Tibial nerve (tissue), 4 donors: ENCODE measurements at regions not wholly inside any gene's neighbourhood (a gene's known extent, or its start where the extent isn't known, plus 50 kb on each side); places are given as distances from the start of the nearest gene placed in this dataset.

Experiments used
- DNase-seq, 2 donors: peaks; one replicate each; pipeline ENCODE4 v3.0.0-alpha.2; 2019; ENCODE audit warnings: low spot score in 2 of 2
- H3K27ac ChIP-seq, 4 donors: fragments of 200-600 bp; sonication (generic) in 3 of 4; one replicate each; pipeline ENCODE4 v1.5.1; 2017 to 2019; ENCODE audit warnings: mild to moderate bottlenecking in 1 of 4
- H3K27me3 ChIP-seq, 2 donors: fragments of 200-600 bp; sonication (generic) in 1 of 2; one replicate each; pipeline versions ENCODE4 v1.5.1 to v1.6.0; 2017 to 2019
- H3K36me3 ChIP-seq, 3 donors: fragments of 200-600 bp; sonication (generic); one replicate each; pipeline ENCODE4 v1.5.1; 2018 to 2019
- H3K4me1 ChIP-seq, 4 donors: fragments of 200-600 bp; sonication (generic) in 3 of 4; one replicate each; pipeline ENCODE4 v1.5.1; 2017 to 2019
- H3K4me3 ChIP-seq, 4 donors: fragments of 200-600 bp; sonication (generic) in 3 of 4; one replicate each; pipeline ENCODE4 v1.5.1; 2017 to 2019; ENCODE audit warnings: mild to moderate bottlenecking in 1 of 4, moderate library complexity in 1 of 4
- H3K9me3 ChIP-seq, 4 donors: fragments of 200-600 bp; sonication (generic) in 3 of 4; one replicate each; pipeline ENCODE4 v1.5.1; 2017 to 2019
- CTCF ChIP-seq, 5 experiments: fragments of 200-600 bp in 3 of 5; fragments of 450-650 bp in 2 of 5; sonication (generic) in 3 of 5; IDR thresholded peaks; one replicate each; pipeline ENCODE4 v1.5.1; 2016 to 2019; ENCODE audit warnings: antibody characterized with exemption in 5 of 5, mild to moderate bottlenecking in 3 of 5, moderate library complexity in 2 of 5
- EP300 ChIP-seq, 2 donors: sonication (generic); formaldehyde crosslinking; IDR thresholded peaks; one replicate each; pipeline ENCODE4 v1.6.1; 2017; ENCODE audit warnings: antibody characterized with exemption in 2 of 2, mild to moderate bottlenecking in 1 of 2
- POLR2A ChIP-seq, 2 donors: fragments of 450-650 bp; IDR thresholded peaks; one replicate each; pipeline ENCODE4 v1.6.1; 2017; ENCODE audit warnings: antibody characterized with exemption in 2 of 2, mild to moderate bottlenecking in 2 of 2, moderate library complexity in 2 of 2
- WGBS, 2 donors: methylation state at CpG; one replicate each; pipeline ENCODE4 v1.1.5; 2018; 5-methylcytosine and 5-hydroxymethylcytosine counted together

DNA sequence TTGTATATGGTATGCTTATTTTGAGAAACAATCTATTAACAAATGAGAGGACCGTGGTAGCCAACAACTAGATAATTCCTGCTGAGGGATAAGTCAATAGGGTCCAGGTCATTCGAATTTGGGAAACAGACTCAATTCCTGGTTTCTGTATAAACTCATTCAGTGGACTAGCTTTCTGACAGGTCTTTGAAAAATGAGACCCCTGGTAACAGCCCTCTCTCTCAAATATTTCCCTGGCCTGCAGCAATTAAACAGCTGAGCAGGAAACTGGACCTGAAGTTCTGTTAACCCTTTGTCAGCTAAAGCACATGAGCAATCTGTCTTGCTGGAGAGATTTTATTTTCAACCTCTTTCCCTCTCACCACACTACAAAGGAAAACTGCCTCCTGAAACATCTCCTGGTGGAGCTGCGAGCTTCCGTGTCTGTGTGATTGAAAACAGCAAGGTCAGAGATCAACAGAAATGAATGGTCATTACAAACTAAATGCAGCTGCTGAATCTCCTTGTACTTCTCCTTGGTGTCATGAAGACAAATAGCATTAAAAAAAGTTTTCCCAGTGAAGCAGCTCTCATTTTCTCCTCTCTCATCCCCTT is 70.3 kb upstream of the CCDC85A start:
- H3K27me3 ChIP-seq, result no peaks in the 10 kb centered on the region
- no peaks in the 10 kb centered on the region for H3K4me1 ChIP-seq
- DNase-seq, result no peak
- H3K9me3 ChIP-seq, result no peaks in the 10 kb centered on the region
- H3K4me3 ChIP-seq, result no peak overlapping the region
- TF ChIP-seq POLR2A (IDR thresholded peaks at IDR 0.05), result no peak
- no peak for TF ChIP-seq CTCF (IDR thresholded peaks at IDR 0.05)
- TF ChIP-seq EP300 (IDR thresholded peaks at IDR 0.05), result no peak
- WGBS, 2 donors, result 7 to 19% methylated on average over 4 of the region's 4 CpGs
- H3K36me3 ChIP-seq, result no peaks in the 10 kb centered on the region
- no peak overlapping the region for H3K27ac ChIP-seq

DNA sequence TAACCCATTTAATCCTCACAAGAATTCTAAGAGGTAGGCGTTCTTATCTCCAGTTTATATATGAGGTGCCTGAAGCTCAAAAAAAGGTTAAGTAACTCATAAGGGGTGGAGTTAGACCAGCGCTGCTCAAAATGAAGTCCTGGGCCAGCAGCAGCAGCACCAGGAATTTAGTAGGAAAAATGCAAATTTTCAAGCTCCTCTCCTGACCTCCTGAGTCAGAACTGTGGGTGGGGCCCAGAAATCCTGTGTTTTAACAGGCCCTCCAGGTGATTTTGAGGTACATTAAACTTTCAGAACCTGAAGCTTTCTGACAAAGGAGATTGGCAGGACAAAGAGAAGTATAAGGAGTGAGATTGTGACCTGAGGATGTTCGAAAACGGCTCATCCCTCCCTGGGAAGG is 66.0 kb upstream of the CCDC85A start:
- no peak overlapping the region for H3K4me3 ChIP-seq
- H3K9me3 ChIP-seq, result no peaks in the 10 kb centered on the region
- no peaks in the 10 kb centered on the region for H3K27me3 ChIP-seq
- H3K27ac ChIP-seq, result no peak overlapping the region
- WGBS, 2 donors, result 58 to 60% methylated on average over 4 of the region's 4 CpGs
- TF ChIP-seq POLR2A (IDR thresholded peaks at IDR 0.05), result no peak
- no peak for TF ChIP-seq EP300 (IDR thresholded peaks at IDR 0.05)
- no peak for TF ChIP-seq CTCF (IDR thresholded peaks at IDR 0.05)
- H3K4me1 ChIP-seq, result no peaks in the 10 kb centered on the region
- H3K36me3 ChIP-seq, result no peaks in the 10 kb centered on the region
- no peak for DNase-seq

- Histone ChIP-seq H3K4me1 (no peaks in the 10 kb centered on the region), H3K27ac (no peak overlapping the region), H3K36me3 (no peaks in the 10 kb centered on the region), H3K27me3 (no peaks in the 10 kb centered on the region), H3K4me3 (no peak overlapping the region), H3K9me3 (no peaks in the 10 kb centered on the region)
- WGBS, 2 donors, result 74 to 81% methylated on average over 4 of the region's 4 CpGs
- TF ChIP-seq POLR2A (IDR thresholded peaks at IDR 0.05) (no peak), CTCF (IDR thresholded peaks at IDR 0.05) (no peak), EP300 (IDR thresholded peaks at IDR 0.05) (no peak)
- no peak for DNase-seq
Observed at GRCh38 chr2:56118474-56118873, 65.3 kb upstream of the CCDC85A start.

DNA sequence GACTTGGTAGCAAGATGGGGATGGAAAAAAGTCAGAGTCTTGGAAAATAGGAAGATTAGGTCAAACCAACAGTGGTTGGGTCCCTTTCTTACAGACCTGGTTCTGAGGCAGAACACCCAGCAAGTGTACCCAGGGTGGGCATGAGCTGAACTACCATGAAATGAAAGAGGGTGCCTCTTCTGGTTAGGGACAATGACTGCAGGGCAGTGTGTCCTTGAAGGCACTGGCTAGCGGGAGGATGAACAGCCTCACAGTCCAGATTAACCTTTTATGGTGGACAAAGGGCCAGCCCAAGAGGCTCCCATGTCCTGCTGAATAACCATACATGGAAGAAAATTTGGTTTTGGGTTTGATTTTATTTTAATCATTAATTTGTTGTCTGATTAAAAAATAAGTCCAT is 61.8 kb upstream of the CCDC85A start:
- Histone ChIP-seq H3K36me3 (no peaks in the 10 kb centered on the region), H3K4me1 (no peaks in the 10 kb centered on the region), H3K27me3 (no peaks in the 10 kb centered on the region), H3K4me3 (no peak overlapping the region), H3K9me3 (no peaks in the 10 kb centered on the region), H3K27ac (no peak overlapping the region)
- DNase-seq, result no peak
- 64 to 83% methylated on average over 1 of the region's 1 CpG for WGBS, 2 donors
- TF ChIP-seq CTCF (IDR thresholded peaks at IDR 0.05) (no peak), POLR2A (IDR thresholded peaks at IDR 0.05) (no peak), EP300 (IDR thresholded peaks at IDR 0.05) (no peak)

DNA sequence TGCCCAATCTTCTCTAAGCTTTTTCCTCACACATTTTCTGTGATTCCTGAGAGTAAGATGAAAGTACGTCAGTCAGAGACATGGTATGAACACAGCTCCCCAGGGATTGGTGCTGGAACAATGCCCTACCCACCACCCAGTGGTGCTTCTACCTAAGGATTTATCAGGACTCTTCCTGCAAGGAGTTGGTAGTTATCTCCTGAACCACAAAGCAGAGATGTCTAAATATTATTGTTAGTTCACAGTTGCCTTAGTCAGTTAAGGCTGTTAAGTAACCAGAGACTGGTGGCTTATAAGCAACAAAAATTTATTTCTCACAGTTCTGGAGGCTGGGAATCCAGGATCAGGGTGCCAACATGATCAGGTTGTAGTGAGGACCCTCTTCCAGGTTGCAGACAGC is 60.3 kb upstream of the CCDC85A start:
- no peak for DNase-seq
- 73 to 81% methylated on average over 1 of the region's 1 CpG for WGBS, 2 donors
- H3K36me3 ChIP-seq, result no peaks in the 10 kb centered on the region

More for the DNA sequence above, 60.3 kb upstream of the CCDC85A start:
- TF ChIP-seq EP300 (IDR thresholded peaks at IDR 0.05) (no peak), CTCF (IDR thresholded peaks at IDR 0.05) (no peak), POLR2A (IDR thresholded peaks at IDR 0.05) (no peak)
- no peak overlapping the region for H3K27ac ChIP-seq
- H3K4me3 ChIP-seq, result no peak overlapping the region
- no peaks in the 10 kb centered on the region for H3K27me3 ChIP-seq
- no peaks in the 10 kb centered on the region for H3K4me1 ChIP-seq
- H3K9me3 ChIP-seq, result no peaks in the 10 kb centered on the region
